GM12865 (cell line): ENCODE measurements at regions not wholly inside any gene's neighbourhood (a gene's known extent, or its start where the extent isn't known, plus 50 kb on each side); places are given as distances from the start of the nearest gene placed in this dataset.

Source experiments
- DNase-seq: peaks from one replicate; pipeline ENCODE4 v3.0.0; 2010; ENCODE audit warnings: low read depth
- H3K4me3 ChIP-seq: 2 replicates; pipeline ENCODE4 v1.5.1; 2011; ENCODE audit warnings: mild to moderate bottlenecking, low read depth, low read length, control low read depth
- CTCF ChIP-seq: IDR thresholded peaks from 2 replicates; pipeline ENCODE4 v1.5.1; 2011; ENCODE audit warnings: low read length, control low read depth, low read depth, inconsistent platforms; ENCODE audit not compliant: insufficient read depth; ENCODE audit errors: missing control alignments

GRCh38 chr1:219398815-219399396 lies 214.0 kb downstream of the ZC3H11B start:
- DNase-seq: no peak
- no peak overlapping the region for H3K4me3 ChIP-seq
- no peak for TF ChIP-seq CTCF

- H3K4me3 ChIP-seq: no peak overlapping the region
- TF ChIP-seq CTCF: no peak
- DNase-seq: no peak
Observed at GRCh38 chr1:219397511-219397910, 215.4 kb downstream of the ZC3H11B start.

- no peak for TF ChIP-seq CTCF
- no peak overlapping the region for H3K4me3 ChIP-seq
- peak; percentile 53 for DNase-seq
Observed at GRCh38 chr1:219391297-219391696, 217.6 kb downstream of the LYPLAL1 start.

- no peak for TF ChIP-seq CTCF
- DNase-seq: no peak
Observed at GRCh38 chr1:219387211-219387610, 213.5 kb downstream of the LYPLAL1 start.

GRCh38 chr1:219385787-219386427 lies 212.2 kb downstream of the LYPLAL1 start:
- peak; percentile 71 for DNase-seq
- no peak overlapping the region for H3K4me3 ChIP-seq
- peak; percentile 73 for TF ChIP-seq CTCF

More at GRCh38 chr1:219387211-219387610, 213.5 kb downstream of the LYPLAL1 start:
- H3K4me3 ChIP-seq: no peak overlapping the region

GRCh38 chr1:219383281-219383680 lies 209.6 kb downstream of the LYPLAL1 start:
- no peak for DNase-seq
- H3K4me3 ChIP-seq: no peak overlapping the region
- no peak for TF ChIP-seq CTCF

- no peak for DNase-seq
- H3K4me3 ChIP-seq: no peak overlapping the region
- no peak for TF ChIP-seq CTCF
Observed at GRCh38 chr1:219381396-219381795, 207.7 kb downstream of the LYPLAL1 start.
